Smooth muscle cell (in vitro differentiated cells): ENCODE measurements at regions not wholly inside any gene's neighbourhood (a gene's known extent, or its start where the extent isn't known, plus 50 kb on each side); places are given as distances from the start of the nearest gene placed in this dataset.
"Not testable (repeated sequence)": the region's sequence is repeated elsewhere in the genome, so short reads cannot be mapped to it uniquely, and the experiment has no call there.

Experiments
- DNase-seq: peaks from one replicate; lab custom pipeline; 2025; ENCODE audit not compliant: unreplicated experiment; lab: John Stamatoyannopoulos, UW
- H2AFZ ChIP-seq: fragments of 200-600 bp; sonication (generic); 2 replicates; pipeline ENCODE4 v1.6.0; 2016; ENCODE audit warnings: antibody characterized with exemption, low read depth, mild to moderate bottlenecking
- H3F3A ChIP-seq: fragments of 200-600 bp; sonication (generic); 2 replicates; pipeline ENCODE4 v1.6.0; 2017; ENCODE audit warnings: antibody characterized with exemption, low read depth
- H3K27ac ChIP-seq: fragments of 200-600 bp; sonication (generic); 2 replicates; pipeline ENCODE4 v1.5.1; 2016; ENCODE audit warnings: low read depth, mild to moderate bottlenecking
- H3K27me3 ChIP-seq: fragments of 200-600 bp; sonication (generic); 2 replicates; pipeline ENCODE4 v1.6.1; 2016; ENCODE audit warnings: low read depth, mild to moderate bottlenecking
- H3K36me3 ChIP-seq: fragments of 200-600 bp; sonication (generic); 2 replicates; pipeline ENCODE4 v1.5.1; 2016; ENCODE audit warnings: low read depth
- H3K4me1 ChIP-seq: fragments of 200-600 bp; sonication (generic); 2 replicates; pipeline ENCODE4 v1.5.1; 2016; ENCODE audit warnings: low read depth
- H3K4me2 ChIP-seq: fragments of 200-600 bp; sonication (generic); 2 replicates; pipeline ENCODE4 v1.6.0; 2016; ENCODE audit warnings: mild to moderate bottlenecking
- H3K4me3 ChIP-seq: fragments of 200-600 bp; sonication (generic); 2 replicates; pipeline ENCODE4 v1.5.1; 2016; ENCODE audit warnings: mild to moderate bottlenecking
- H3K79me2 ChIP-seq: fragments of 200-600 bp; sonication (generic); 2 replicates; pipeline ENCODE4 v1.6.0; 2016; ENCODE audit warnings: low read depth, mild to moderate bottlenecking
- H3K9ac ChIP-seq: fragments of 200-600 bp; sonication (generic); 2 replicates; pipeline ENCODE4 v1.6.0; 2016; ENCODE audit warnings: low read depth
- H3K9me3 ChIP-seq: fragments of 200-600 bp; sonication (generic); replicated peaks from 2 replicates; pipeline ENCODE4 v1.5.1; 2016; ENCODE audit warnings: low read depth
- H4K20me1 ChIP-seq: fragments of 200-600 bp; sonication (generic); 2 replicates; pipeline ENCODE4 v1.6.0; 2016; ENCODE audit warnings: low read depth
- CTCF ChIP-seq: fragments of 200-600 bp; sonication (generic); IDR thresholded peaks from 2 replicates; pipeline ENCODE4 v1.5.1; 2017; ENCODE audit warnings: borderline replicate concordance, mild to moderate bottlenecking, antibody characterized with exemption; ENCODE audit not compliant: insufficient read depth, poor library complexity, severe bottlenecking
- WGBS: methylation state at CpG from one replicate; pipeline ENCODE4 v1.1.7; 2016; ENCODE audit warnings: low lambda C conversion rate; 5-methylcytosine and 5-hydroxymethylcytosine counted together

- no peaks in the 10 kb centered on the region for H3K9me3 ChIP-seq
- H4K20me1 ChIP-seq: no peaks in the 10 kb centered on the region
- no peak overlapping the region for H3K4me3 ChIP-seq
- H3K36me3 ChIP-seq: no peaks in the 10 kb centered on the region
- 89% methylated on average over 2 of the region's 2 CpGs for WGBS
- no peaks in the 10 kb centered on the region for H3K79me2 ChIP-seq
- H2AFZ ChIP-seq: no peak overlapping the region
- no peaks in the 10 kb centered on the region for H3K27me3 ChIP-seq
- H3F3A ChIP-seq: peaks cover 8% of the 10 kb centered on the region
- no peak overlapping the region for H3K4me2 ChIP-seq
- H3K4me1 ChIP-seq: no peaks in the 10 kb centered on the region
- H3K27ac ChIP-seq: no peak overlapping the region
- H3K9ac ChIP-seq: no peak overlapping the region
- DNase-seq: no peak
- no peak for TF ChIP-seq CTCF
These were observed 180.8 kb upstream of the SVIL start for GRCh38 chr10:29815572-29815971.

GRCh38 chr10:29811751-29812427 lies 177.1 kb upstream of the SVIL start:
- no peak overlapping the region for H2AFZ ChIP-seq
- H3K4me3 ChIP-seq: no peak overlapping the region
- no peaks in the 10 kb centered on the region for H3K36me3 ChIP-seq
- H3K9me3 ChIP-seq: no peaks in the 10 kb centered on the region
- no peaks in the 10 kb centered on the region for H3K27me3 ChIP-seq
- peaks cover 8% of the 10 kb centered on the region for H3F3A ChIP-seq
- peak overlapping the region; percentile 69 for H3K27ac ChIP-seq
- DNase-seq: no peak
- H3K4me1 ChIP-seq: no peaks in the 10 kb centered on the region
- H3K79me2 ChIP-seq: no peaks in the 10 kb centered on the region
- WGBS: 36% methylated on average over 5 of the region's 5 CpGs
- H4K20me1 ChIP-seq: no peaks in the 10 kb centered on the region
- peak overlapping the region; percentile 48 for H3K4me2 ChIP-seq
- H3K9ac ChIP-seq: no peak overlapping the region
- TF ChIP-seq CTCF: no peak

- Histone ChIP-seq H2AFZ (no peak overlapping the region), H3K9ac (no peak overlapping the region), H3K79me2 (no peaks in the 10 kb centered on the region), H4K20me1 (no peaks in the 10 kb centered on the region), H3K27ac (no peak overlapping the region), H3K9me3 (no peaks in the 10 kb centered on the region), H3K4me2 (no peak overlapping the region), H3K36me3 (no peaks in the 10 kb centered on the region), H3K4me1 (no peaks in the 10 kb centered on the region), H3K4me3 (no peak overlapping the region), H3F3A (peaks cover 8% of the 10 kb centered on the region), H3K27me3 (no peaks in the 10 kb centered on the region)
- TF ChIP-seq CTCF: no peak
- DNase-seq: no peak
- WGBS: 83% methylated on average over 2 of the region's 2 CpGs
These were observed 176.0 kb upstream of the SVIL start for GRCh38 chr10:29810816-29811215.

GRCh38 chr10:29810231-29810630 lies 175.5 kb upstream of the SVIL start:
- not testable (repeated sequence) for H2AFZ ChIP-seq

More at GRCh38 chr10:29810231-29810630, 175.5 kb upstream of the SVIL start:
- H3K9ac ChIP-seq, H4K20me1 ChIP-seq, H3K9me3 ChIP-seq, H3K79me2 ChIP-seq, DNase-seq, H3K4me1 ChIP-seq, H3K4me2 ChIP-seq, H3K27ac ChIP-seq, H3F3A ChIP-seq, H3K36me3 ChIP-seq, H3K4me3 ChIP-seq, H3K27me3 ChIP-seq: not testable (repeated sequence)
- 96% methylated on average over 3 of the region's 3 CpGs for WGBS
